Suprapubic skin (tissue), 3 donors: ENCODE measurements at regions not wholly inside any gene's neighbourhood (a gene's known extent, or its start where the extent isn't known, plus 50 kb on each side); places are given as distances from the start of the nearest gene placed in this dataset.

Experiments used
- CTCF ChIP-seq, 2 donors: fragments of 200-600 bp in 1 of 2; fragments of 450-650 bp in 1 of 2; sonication (generic) in 1 of 2; IDR thresholded peaks; one replicate each; pipeline ENCODE4 v1.5.1; 2016 to 2019; ENCODE audit warnings: antibody characterized with exemption in 2 of 2, mild to moderate bottlenecking in 1 of 2, moderate library complexity in 1 of 2
- POLR2AphosphoS5 ChIP-seq, 3 donors: sonication (generic); formaldehyde crosslinking; IDR thresholded peaks; one replicate each; pipeline ENCODE4 v1.6.1; 2017; ENCODE audit warnings: antibody characterized with exemption in 3 of 3

- TF ChIP-seq CTCF (IDR thresholded peaks at IDR 0.05) (no peak), POLR2AphosphoS5 (IDR thresholded peaks at IDR 0.05) (no peak)
These were observed 960.3 kb upstream of the TMEM132C start for GRCh38 chr12:127306604-127307215.
